ENCODE measurements at regions not wholly inside any gene's neighbourhood (a gene's known extent, or its start where the extent isn't known, plus 50 kb on each side); places are given as distances from the start of the nearest gene placed in this dataset.

- TF ChIP-seq CTCF (IDR thresholded peaks at IDR 0.05) (no peak), POLR2A (IDR thresholded peaks at IDR 0.05) (no peak)
Measured at GRCh38 chr20:40811004-40811403, 122.0 kb upstream of the MAFB start.
